Right lobe of liver (tissue), 6 donors: ENCODE measurements at regions not wholly inside any gene's neighbourhood (a gene's known extent, or its start where the extent isn't known, plus 50 kb on each side); places are given as distances from the start of the nearest gene placed in this dataset.

Experiments
- ATAC-seq, 4 donors: fragments of 200-7000 bp; cut with Tn5 transposase; one replicate each; pipeline ENCODE4 v1.9.1; 2020; ENCODE audit warnings: mild to moderate bottlenecking in 4 of 4, moderate library complexity in 4 of 4
- DNase-seq, 3 donors: peaks; one replicate each; pipeline ENCODE4 v3.0.0-alpha.2; 2020
- H3K27ac ChIP-seq, 3 donors: fragments of 200-600 bp; one replicate each; pipeline ENCODE4 v1.8.0; 2022
- H3K27me3 ChIP-seq, 2 donors: fragments of 200-600 bp; one replicate each; pipeline ENCODE4 v1.8.0; 2022
- H3K36me3 ChIP-seq, 4 donors: fragments of 200-600 bp; sonication (generic) in 1 of 4; one replicate each; pipeline versions ENCODE4 v1.5.1 to v1.8.0; 2017 to 2022; ENCODE audit warnings: control low read depth in 1 of 4
- H3K4me1 ChIP-seq, 4 donors: fragments of 200-600 bp; sonication (generic) in 1 of 4; one replicate each; pipeline versions ENCODE4 v1.5.1 to v1.8.0; 2017 to 2022; ENCODE audit warnings: control low read depth in 1 of 4
- H3K4me3 ChIP-seq, 3 donors: fragments of 200-600 bp; one replicate each; pipeline ENCODE4 v1.8.0; 2022
- H3K9me3 ChIP-seq, 4 donors: fragments of 200-600 bp; sonication (generic) in 1 of 4; one replicate each; pipeline versions ENCODE4 v1.5.1 to v1.8.0; 2017 to 2022; ENCODE audit warnings: control low read depth in 1 of 4
- CTCF ChIP-seq, 4 donors: fragments of 200-600 bp in 3 of 4; fragments of 450-650 bp in 1 of 4; IDR thresholded peaks; one replicate each; pipeline versions ENCODE4 v1.5.1 to v1.8.0; 2016 to 2022; ENCODE audit warnings: antibody characterized with exemption in 4 of 4, mild to moderate bottlenecking in 2 of 4
- POLR2A ChIP-seq: fragments of 450-650 bp; IDR thresholded peaks from one replicate; pipeline ENCODE4 v1.6.1; 2017; ENCODE audit warnings: antibody characterized with exemption, mild to moderate bottlenecking
- WGBS: methylation state at CpG from one replicate; pipeline ENCODE4 v1.1.6; 2018; ENCODE audit warnings: low coverage, low lambda C conversion rate; ENCODE audit not compliant: insufficient coverage; ENCODE audit errors: missing lambda C conversion rate; 5-methylcytosine and 5-hydroxymethylcytosine counted together
- intact Hi-C, 2 donors: fragments of 100-400 bp; cut with DNase I; formaldehyde crosslinking; loops; one replicate each; pipeline versions ENCODE4 v1.11.2 to v1.14.1; 2022
- donor health status: DM: no; HTN: yes; CAD: no.
- donor health status: DM: no; HTN: no; CAD: no.
- donor health status: DM: no; HTN: no; CAD: no.
- donor health status: DM: no; HTN: yes; CAD: no.
- donor health status: DM: no; HTN: yes; CAD: no.

DNA sequence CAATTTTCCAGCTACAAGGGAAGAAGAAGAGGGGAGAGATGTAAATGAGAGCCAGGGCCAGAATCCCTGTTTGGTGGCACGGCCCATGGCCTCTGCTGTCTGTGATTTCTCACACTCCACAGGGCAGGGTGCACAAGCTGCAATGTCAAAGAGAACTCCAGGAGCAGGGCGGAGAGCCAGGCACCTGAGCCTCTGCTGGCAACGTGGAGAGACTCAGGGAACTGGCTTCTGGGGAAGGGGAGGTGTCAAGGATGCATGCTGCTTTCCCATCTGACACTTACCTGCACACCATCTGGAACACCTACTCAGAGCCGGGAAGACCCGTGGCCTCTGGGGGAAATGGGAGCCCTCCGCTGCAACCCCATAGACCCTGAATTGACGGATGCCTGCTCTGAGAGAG, 507.5 kb upstream of the NR2F2 start:
- Histone ChIP-seq H3K4me3 (no peak overlapping the region), H3K27ac (no peak overlapping the region), H3K27me3 (no peaks in the 10 kb centered on the region), H3K9me3 (no peaks in the 10 kb centered on the region), H3K4me1 (no peaks in the 10 kb centered on the region), H3K36me3 (no peaks in the 10 kb centered on the region)
- DNase-seq (no peak), ATAC-seq (no peak)
- intact Hi-C loops, result loop anchor here in 1 of 2 donors (10.0 kb wide), 1 partner anchor 458 kb away; no protein-coding TSS in a partner anchor
- TF ChIP-seq POLR2A (no peak), CTCF (IDR thresholded peaks at IDR 0.05) (no peak)
- 80% methylated on average over 1 of the region's 7 CpGs for WGBS

GRCh38 chr15:95825208-95825607, 505.3 kb upstream of the NR2F2 start:
- H3K27ac ChIP-seq, result no peak overlapping the region
- TF ChIP-seq POLR2A (no peak), CTCF (IDR thresholded peaks at IDR 0.05) (no peak)
- 78% methylated on average over 2 of the region's 2 CpGs for WGBS
- ATAC-seq (no peak), DNase-seq (no peak)
- H3K9me3 ChIP-seq, result no peaks in the 10 kb centered on the region
- no peaks in the 10 kb centered on the region for H3K36me3 ChIP-seq
- H3K27me3 ChIP-seq, result no peaks in the 10 kb centered on the region
- H3K4me1 ChIP-seq, result no peaks in the 10 kb centered on the region
- intact Hi-C loops, result loop anchor here in 1 of 2 donors (10.0 kb wide), 1 partner anchor 460 kb away; no protein-coding TSS in a partner anchor
- no peak overlapping the region for H3K4me3 ChIP-seq

DNA sequence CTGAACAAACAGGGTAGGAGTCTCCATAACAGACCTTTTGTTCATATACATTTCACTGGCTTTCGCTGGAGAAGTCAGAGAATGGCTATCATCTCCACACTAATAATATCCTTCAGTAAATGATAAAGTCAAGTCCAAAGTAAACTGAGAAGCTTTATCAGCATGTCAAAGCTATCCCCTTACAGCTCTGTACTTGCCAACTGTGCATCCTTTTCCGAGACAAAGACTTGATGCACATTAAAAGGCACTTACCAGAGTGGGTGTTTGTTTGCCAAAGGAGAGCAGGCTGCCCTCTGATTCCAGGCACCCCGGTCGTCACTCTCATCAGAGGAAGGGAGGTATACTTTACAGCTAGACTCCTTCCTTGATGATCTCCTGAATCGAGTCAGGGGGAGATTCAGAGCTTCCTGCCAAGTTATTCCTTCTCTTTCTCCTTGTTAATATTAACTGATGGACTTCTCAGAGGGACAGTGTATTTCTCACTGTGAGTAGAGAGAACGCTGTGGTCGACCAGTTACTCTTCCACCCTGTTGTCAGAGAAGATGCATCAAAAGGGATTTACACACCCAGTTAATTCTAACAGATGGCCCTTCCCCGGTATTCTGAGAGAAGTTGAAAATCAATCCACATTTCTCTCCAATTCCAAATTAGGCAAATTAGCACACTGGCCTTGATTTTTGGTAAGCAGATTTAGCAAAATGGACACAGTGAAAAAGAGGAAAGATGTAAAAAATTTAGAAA, 504.7 kb upstream of the NR2F2 start:
- intact Hi-C loops, result loop anchor here in 1 of 2 donors (10.0 kb wide), 1 partner anchor 461 kb away; no protein-coding TSS in a partner anchor
- Histone ChIP-seq H3K9me3 (no peaks in the 10 kb centered on the region), H3K27me3 (no peaks in the 10 kb centered on the region), H3K27ac (no peak overlapping the region), H3K4me3 (no peak overlapping the region), H3K4me1 (no peaks in the 10 kb centered on the region), H3K36me3 (no peaks in the 10 kb centered on the region)
- ATAC-seq, result no peak
- 67% methylated on average over 8 of the region's 8 CpGs for whole genome bisulfite sequencing
- no peak for TF ChIP-seq CTCF (IDR thresholded peaks at IDR 0.05)
- TF ChIP-seq POLR2A, result no peak
- no peak for DNase-seq

GRCh38 chr15:95826412-95827195, 503.9 kb upstream of the NR2F2 start:
- H3K27me3 ChIP-seq, result no peaks in the 10 kb centered on the region
- intact Hi-C loops, result loop anchor here in 1 of 2 donors (10.0 kb wide), 1 partner anchor 462 kb away; no protein-coding TSS in a partner anchor
- WGBS, result 70% methylated on average over 8 of the region's 8 CpGs
- TF ChIP-seq CTCF (IDR thresholded peaks at IDR 0.05) (peak; percentile 35 to 48 (median 46)), POLR2A (no peak)
- no peak overlapping the region for H3K4me3 ChIP-seq
- no peaks in the 10 kb centered on the region for H3K4me1 ChIP-seq
- DNase-seq (no peak), ATAC-seq (peak; percentile 59 to 73 (median 69))
- H3K27ac ChIP-seq, result no peak overlapping the region
- H3K9me3 ChIP-seq, result no peaks in the 10 kb centered on the region
- H3K36me3 ChIP-seq, result no peaks in the 10 kb centered on the region
